ENCODE measurements at regions not wholly inside any gene's neighbourhood (a gene's known extent, or its start where the extent isn't known, plus 50 kb on each side); places are given as distances from the start of the nearest gene placed in this dataset.
A peak's percentile ranks its signal among the peaks of the same experiment; 100 is the strongest.

GRCh38 chr3:127079211-127079610 is 96.3 kb downstream of the PLXNA1 start:
- H3K4me3 Mint-ChIP-seq (ENCODE audit: unreplicated experiment), result no peak overlapping the region
- no peaks in the 10 kb centered on the region for H3K36me3 Mint-ChIP-seq (ENCODE audit: low read depth)
- DNase-seq (ENCODE audit: low spot score), result peak; percentile 29
- H3K27ac Mint-ChIP-seq (ENCODE audit: unreplicated experiment), result no peak overlapping the region
- H3K9me3 Mint-ChIP-seq (ENCODE audit: low read depth), result peaks cover 7% of the 10 kb centered on the region
- TF ChIP-seq CTCF (IDR thresholded peaks at IDR 0.05), result no peak
- peaks cover 7% of the 10 kb centered on the region for H3K4me1 Mint-ChIP-seq (ENCODE audit: low read depth)
- H3K27me3 Mint-ChIP-seq (ENCODE audit: low read depth), result peaks cover 21% of the 10 kb centered on the region

DNA sequence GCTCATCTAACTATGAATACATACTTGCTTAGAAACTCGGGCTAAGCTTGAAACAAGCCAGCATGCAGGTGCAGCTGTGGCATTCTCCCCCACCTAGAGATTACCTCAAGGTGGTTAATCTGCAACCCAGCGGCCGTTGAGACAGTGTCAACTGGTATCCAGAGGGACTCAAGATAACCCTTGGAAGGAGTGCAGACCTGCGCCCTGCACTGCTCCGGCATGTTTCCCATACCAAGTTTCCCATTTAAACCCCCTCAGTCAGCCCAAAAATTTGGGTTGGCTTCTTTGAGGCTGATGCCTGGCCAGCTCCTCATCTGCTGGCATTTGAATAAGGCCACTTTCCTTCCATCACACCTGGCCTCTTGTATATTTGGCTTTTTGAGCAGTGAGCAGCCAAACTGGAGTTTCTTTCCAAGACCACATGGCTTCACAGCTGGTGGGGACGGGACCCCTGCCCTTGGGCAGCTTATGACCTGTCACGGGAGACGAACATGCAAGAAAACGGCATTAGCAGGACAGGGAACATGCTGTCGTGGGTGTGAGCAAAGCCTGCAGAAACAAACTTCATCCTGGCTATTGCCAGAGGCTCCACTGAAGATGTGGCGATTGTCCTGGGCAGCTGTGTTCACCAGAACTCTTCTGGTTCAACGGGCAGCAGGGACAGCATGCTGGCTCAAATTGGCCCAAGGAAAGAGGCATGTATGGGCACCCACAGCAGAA is 98.2 kb downstream of the PLXNA1 start:
- Mint-ChIP-seq H3K36me3 (ENCODE audit: low read depth) (no peaks in the 10 kb centered on the region), H3K27ac (ENCODE audit: unreplicated experiment) (no peak overlapping the region), H3K27me3 (ENCODE audit: low read depth) (peaks cover 27% of the 10 kb centered on the region), H3K9me3 (ENCODE audit: low read depth) (no peaks in the 10 kb centered on the region), H3K4me3 (ENCODE audit: unreplicated experiment) (no peak overlapping the region), H3K4me1 (ENCODE audit: low read depth) (no peaks in the 10 kb centered on the region)
- no peak for TF ChIP-seq CTCF (IDR thresholded peaks at IDR 0.05)
- peak; percentile 49 for DNase-seq (ENCODE audit: low spot score)

DNA sequence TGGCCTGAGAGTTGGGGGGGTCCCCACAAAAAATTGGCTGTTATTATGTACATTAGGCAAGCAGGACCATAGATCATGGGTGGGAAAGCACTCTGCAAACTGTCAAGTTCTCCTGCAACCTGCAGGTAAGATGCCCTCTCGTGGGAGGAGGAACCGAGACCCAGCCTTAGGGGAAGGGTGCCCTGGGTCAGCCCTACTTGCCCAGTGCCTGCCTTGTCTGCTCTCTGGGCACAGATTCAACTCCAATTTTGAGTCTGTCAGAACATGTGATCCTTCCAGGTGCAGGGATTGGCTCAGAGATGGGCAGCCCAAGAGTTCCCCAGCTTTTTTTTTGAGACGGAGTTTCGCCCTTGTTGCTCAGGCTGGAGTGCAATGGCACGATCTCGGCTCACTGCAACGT is 99.2 kb downstream of the PLXNA1 start:
- no peak overlapping the region for H3K27ac Mint-ChIP-seq (ENCODE audit: unreplicated experiment)
- no peaks in the 10 kb centered on the region for H3K4me1 Mint-ChIP-seq (ENCODE audit: low read depth)
- TF ChIP-seq CTCF (IDR thresholded peaks at IDR 0.05), result no peak
- peaks cover 4% of the 10 kb centered on the region for H3K9me3 Mint-ChIP-seq (ENCODE audit: low read depth)
- H3K36me3 Mint-ChIP-seq (ENCODE audit: low read depth), result peaks cover 2% of the 10 kb centered on the region
- peak; percentile 35 for DNase-seq (ENCODE audit: low spot score)
- no peak overlapping the region for H3K4me3 Mint-ChIP-seq (ENCODE audit: unreplicated experiment)
- peaks cover 32% of the 10 kb centered on the region for H3K27me3 Mint-ChIP-seq (ENCODE audit: low read depth)

DNA sequence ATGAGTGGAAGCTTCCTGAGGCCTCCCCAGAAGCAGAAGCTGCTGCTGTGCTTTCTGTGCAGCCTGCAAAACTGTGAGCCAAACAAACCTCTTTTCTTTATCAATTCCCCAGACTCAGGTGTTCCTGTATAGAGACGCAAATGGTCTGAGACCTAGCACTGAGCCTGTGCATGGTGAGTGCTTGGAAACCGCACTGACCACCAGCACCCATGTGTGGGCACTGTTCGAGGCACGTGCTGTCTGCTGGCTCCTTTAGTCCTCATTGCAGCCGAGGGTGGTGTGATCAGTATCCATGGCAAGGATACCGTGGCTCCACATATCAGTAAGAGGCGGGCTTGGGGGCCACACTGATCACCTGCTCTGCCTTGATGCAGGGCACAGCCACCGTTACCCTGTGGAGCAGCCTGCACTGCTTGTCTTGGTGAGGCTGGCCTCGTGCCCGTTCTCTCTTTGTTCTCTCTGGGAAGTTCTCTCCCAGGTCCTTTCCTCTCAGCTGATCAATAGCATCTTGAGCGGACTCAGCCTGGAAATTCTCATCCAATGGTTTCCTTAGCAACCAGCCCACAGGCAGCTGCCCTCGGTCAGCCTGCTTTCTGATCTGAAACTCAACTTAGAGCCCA is 101.0 kb downstream of the PLXNA1 start:
- Mint-ChIP-seq H3K27me3 (ENCODE audit: low read depth) (peaks cover 32% of the 10 kb centered on the region), H3K4me3 (ENCODE audit: unreplicated experiment) (no peak overlapping the region), H3K27ac (ENCODE audit: unreplicated experiment) (no peak overlapping the region), H3K36me3 (ENCODE audit: low read depth) (peaks cover 2% of the 10 kb centered on the region), H3K9me3 (ENCODE audit: low read depth) (peaks cover 4% of the 10 kb centered on the region), H3K4me1 (ENCODE audit: low read depth) (no peaks in the 10 kb centered on the region)
- no peak for TF ChIP-seq CTCF (IDR thresholded peaks at IDR 0.05)
- peak; percentile 72 for DNase-seq (ENCODE audit: low spot score)

- no peak overlapping the region for H3K4me3 Mint-ChIP-seq (ENCODE audit: unreplicated experiment)
- no peak overlapping the region for H3K27ac Mint-ChIP-seq (ENCODE audit: unreplicated experiment)
- H3K36me3 Mint-ChIP-seq (ENCODE audit: low read depth), result peaks cover 2% of the 10 kb centered on the region
- peaks cover 3% of the 10 kb centered on the region for H3K4me1 Mint-ChIP-seq (ENCODE audit: low read depth)
- TF ChIP-seq CTCF (IDR thresholded peaks at IDR 0.05), result no peak
- DNase-seq (ENCODE audit: low spot score), result peak; percentile 54
- peaks cover 34% of the 10 kb centered on the region for H3K27me3 Mint-ChIP-seq (ENCODE audit: low read depth)
- H3K9me3 Mint-ChIP-seq (ENCODE audit: low read depth), result peaks cover 4% of the 10 kb centered on the region
Observed at GRCh38 chr3:127084401-127084990, 101.6 kb downstream of the PLXNA1 start.

Measured in chondrocyte (in vitro differentiated cells).